WERI-Rb-1 (cell line): ENCODE measurements at regions not wholly inside any gene's neighbourhood (a gene's known extent, or its start where the extent isn't known, plus 50 kb on each side); places are given as distances from the start of the nearest gene placed in this dataset.

ENCODE experiments used
- DNase-seq: peaks from one replicate; pipeline ENCODE4 v3.0.0-alpha.2; 2020
- H3K27ac ChIP-seq: fragments of 250-450 bp; sonication (Bioruptor Pico); 2 replicates; pipeline ENCODE4 v1.5.1; 2020; ENCODE audit warnings: mild to moderate bottlenecking, moderate library complexity
- H3K27me3 ChIP-seq: fragments of 250-450 bp; sonication (Bioruptor Pico); 2 replicates; pipeline ENCODE4 v1.5.1; 2021; ENCODE audit warnings: mild to moderate bottlenecking, low read depth, moderate library complexity; ENCODE audit not compliant: insufficient read depth, severe bottlenecking
- H3K36me3 ChIP-seq: fragments of 250-450 bp; sonication (Bioruptor Pico); 2 replicates; pipeline ENCODE4 v1.5.1; 2020; ENCODE audit warnings: mild to moderate bottlenecking, moderate library complexity
- H3K4me3 ChIP-seq: 2 replicates; pipeline ENCODE4 v1.5.1; 2011; ENCODE audit warnings: low read depth, mild to moderate bottlenecking, control low read depth, low read length
- H3K9me3 ChIP-seq: fragments of 250-450 bp; sonication (Bioruptor Pico); 2 replicates; pipeline ENCODE4 v1.5.1; 2021; ENCODE audit warnings: mild to moderate bottlenecking, moderate library complexity; ENCODE audit not compliant: severe bottlenecking
- TF ChIP-seq, protein P1 (sequence below): IDR thresholded peaks from 2 replicates; pipeline ENCODE4 v1.5.1; 2011; ENCODE audit warnings: low read depth, mild to moderate bottlenecking, control low read depth, inconsistent platforms, low read length

DNA sequence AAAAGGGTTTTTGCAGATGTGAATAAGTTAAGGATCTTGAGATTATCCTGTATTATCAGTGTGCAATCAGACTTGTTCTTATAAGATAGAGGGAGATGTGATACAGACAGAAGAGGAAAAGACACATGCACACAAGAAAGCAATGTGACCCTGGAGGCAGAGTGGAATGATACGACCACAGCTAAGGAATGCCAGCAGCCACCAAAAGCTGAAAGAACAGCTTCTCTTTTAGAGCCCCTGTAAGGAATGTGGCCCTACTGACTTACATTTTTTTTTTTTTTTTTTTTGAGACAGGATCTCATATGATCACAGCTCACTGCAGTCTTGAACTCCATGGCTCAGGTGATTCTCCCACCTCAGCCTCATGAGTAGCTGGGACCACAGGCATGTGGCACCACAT, 62.3 kb upstream of the CNTNAP4 start:
- no peak overlapping the region for H3K4me3 ChIP-seq
- H3K36me3 ChIP-seq, result no peaks in the 10 kb centered on the region
- no peaks in the 10 kb centered on the region for H3K9me3 ChIP-seq
- H3K27me3 ChIP-seq, result peaks cover 5% of the 10 kb centered on the region
- no peak overlapping the region for H3K27ac ChIP-seq
- TF ChIP-seq, protein P1, sequence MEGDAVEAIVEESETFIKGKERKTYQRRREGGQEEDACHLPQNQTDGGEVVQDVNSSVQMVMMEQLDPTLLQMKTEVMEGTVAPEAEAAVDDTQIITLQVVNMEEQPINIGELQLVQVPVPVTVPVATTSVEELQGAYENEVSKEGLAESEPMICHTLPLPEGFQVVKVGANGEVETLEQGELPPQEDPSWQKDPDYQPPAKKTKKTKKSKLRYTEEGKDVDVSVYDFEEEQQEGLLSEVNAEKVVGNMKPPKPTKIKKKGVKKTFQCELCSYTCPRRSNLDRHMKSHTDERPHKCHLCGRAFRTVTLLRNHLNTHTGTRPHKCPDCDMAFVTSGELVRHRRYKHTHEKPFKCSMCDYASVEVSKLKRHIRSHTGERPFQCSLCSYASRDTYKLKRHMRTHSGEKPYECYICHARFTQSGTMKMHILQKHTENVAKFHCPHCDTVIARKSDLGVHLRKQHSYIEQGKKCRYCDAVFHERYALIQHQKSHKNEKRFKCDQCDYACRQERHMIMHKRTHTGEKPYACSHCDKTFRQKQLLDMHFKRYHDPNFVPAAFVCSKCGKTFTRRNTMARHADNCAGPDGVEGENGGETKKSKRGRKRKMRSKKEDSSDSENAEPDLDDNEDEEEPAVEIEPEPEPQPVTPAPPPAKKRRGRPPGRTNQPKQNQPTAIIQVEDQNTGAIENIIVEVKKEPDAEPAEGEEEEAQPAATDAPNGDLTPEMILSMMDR, result no peak
- no peak for DNase-seq

GRCh38 chr16:76222087-76222486, 55.1 kb upstream of the CNTNAP4 start:
- Histone ChIP-seq H3K27ac (no peak overlapping the region), H3K27me3 (no peaks in the 10 kb centered on the region), H3K4me3 (no peak overlapping the region), H3K9me3 (no peaks in the 10 kb centered on the region), H3K36me3 (no peaks in the 10 kb centered on the region)
- no peak for DNase-seq
- TF ChIP-seq, protein P1, result no peak

DNA sequence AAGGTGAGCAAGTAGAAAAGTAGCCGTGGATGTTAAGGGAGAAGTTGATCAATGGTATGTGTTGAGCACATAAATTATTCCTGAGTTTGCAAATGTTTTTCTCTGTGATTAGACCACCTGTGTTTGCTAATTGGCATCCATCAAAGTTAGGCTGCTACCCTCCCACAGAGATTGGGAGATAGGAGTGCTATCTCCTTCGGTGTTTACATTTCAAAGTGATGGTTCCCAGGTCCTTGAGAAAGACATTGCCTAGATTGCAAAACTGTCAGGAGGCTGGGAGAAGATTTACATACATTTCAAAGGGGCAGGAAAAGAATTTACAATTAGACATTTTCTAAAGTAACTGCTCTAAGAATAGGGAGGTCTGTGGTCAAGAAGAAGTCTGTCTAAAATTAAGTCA, 54.3 kb upstream of the CNTNAP4 start:
- Histone ChIP-seq H3K4me3 (no peak overlapping the region), H3K27me3 (no peaks in the 10 kb centered on the region), H3K27ac (no peak overlapping the region), H3K36me3 (no peaks in the 10 kb centered on the region), H3K9me3 (no peaks in the 10 kb centered on the region)
- no peak for DNase-seq
- TF ChIP-seq, protein P1, result no peak

GRCh38 chr16:76226011-76226410, 51.2 kb upstream of the CNTNAP4 start:
- TF ChIP-seq, protein P1, result no peak
- Histone ChIP-seq H3K9me3 (no peaks in the 10 kb centered on the region), H3K27ac (no peak overlapping the region), H3K27me3 (no peaks in the 10 kb centered on the region), H3K36me3 (no peaks in the 10 kb centered on the region), H3K4me3 (no peak overlapping the region)
- no peak for DNase-seq

GRCh38 chr16:76226481-76226880, 50.7 kb upstream of the CNTNAP4 start:
- H3K27ac ChIP-seq, result no peak overlapping the region
- H3K4me3 ChIP-seq, result no peak overlapping the region
- no peaks in the 10 kb centered on the region for H3K36me3 ChIP-seq
- no peaks in the 10 kb centered on the region for H3K9me3 ChIP-seq
- TF ChIP-seq, protein P1, result no peak
- no peaks in the 10 kb centered on the region for H3K27me3 ChIP-seq
- no peak for DNase-seq
